WERI-Rb-1 (cell line): ENCODE measurements at regions not wholly inside any gene's neighbourhood (a gene's known extent, or its start where the extent isn't known, plus 50 kb on each side); places are given as distances from the start of the nearest gene placed in this dataset.
A peak's percentile ranks its signal among the peaks of the same experiment; 100 is the strongest.

ENCODE experiments used
- DNase-seq: peaks from one replicate; pipeline ENCODE4 v3.0.0-alpha.2; 2020
- H3K27ac ChIP-seq: fragments of 250-450 bp; sonication (Bioruptor Pico); 2 replicates; pipeline ENCODE4 v1.5.1; 2020; ENCODE audit warnings: mild to moderate bottlenecking, moderate library complexity
- H3K27me3 ChIP-seq: fragments of 250-450 bp; sonication (Bioruptor Pico); 2 replicates; pipeline ENCODE4 v1.5.1; 2021; ENCODE audit warnings: mild to moderate bottlenecking, low read depth, moderate library complexity; ENCODE audit not compliant: insufficient read depth, severe bottlenecking
- H3K36me3 ChIP-seq: fragments of 250-450 bp; sonication (Bioruptor Pico); 2 replicates; pipeline ENCODE4 v1.5.1; 2020; ENCODE audit warnings: mild to moderate bottlenecking, moderate library complexity
- H3K4me3 ChIP-seq: 2 replicates; pipeline ENCODE4 v1.5.1; 2011; ENCODE audit warnings: low read depth, mild to moderate bottlenecking, control low read depth, low read length
- H3K9me3 ChIP-seq: fragments of 250-450 bp; sonication (Bioruptor Pico); 2 replicates; pipeline ENCODE4 v1.5.1; 2021; ENCODE audit warnings: mild to moderate bottlenecking, moderate library complexity; ENCODE audit not compliant: severe bottlenecking
- TF ChIP-seq, protein P1 (sequence below): IDR thresholded peaks from 2 replicates; pipeline ENCODE4 v1.5.1; 2011; ENCODE audit warnings: low read depth, mild to moderate bottlenecking, control low read depth, inconsistent platforms, low read length

DNA sequence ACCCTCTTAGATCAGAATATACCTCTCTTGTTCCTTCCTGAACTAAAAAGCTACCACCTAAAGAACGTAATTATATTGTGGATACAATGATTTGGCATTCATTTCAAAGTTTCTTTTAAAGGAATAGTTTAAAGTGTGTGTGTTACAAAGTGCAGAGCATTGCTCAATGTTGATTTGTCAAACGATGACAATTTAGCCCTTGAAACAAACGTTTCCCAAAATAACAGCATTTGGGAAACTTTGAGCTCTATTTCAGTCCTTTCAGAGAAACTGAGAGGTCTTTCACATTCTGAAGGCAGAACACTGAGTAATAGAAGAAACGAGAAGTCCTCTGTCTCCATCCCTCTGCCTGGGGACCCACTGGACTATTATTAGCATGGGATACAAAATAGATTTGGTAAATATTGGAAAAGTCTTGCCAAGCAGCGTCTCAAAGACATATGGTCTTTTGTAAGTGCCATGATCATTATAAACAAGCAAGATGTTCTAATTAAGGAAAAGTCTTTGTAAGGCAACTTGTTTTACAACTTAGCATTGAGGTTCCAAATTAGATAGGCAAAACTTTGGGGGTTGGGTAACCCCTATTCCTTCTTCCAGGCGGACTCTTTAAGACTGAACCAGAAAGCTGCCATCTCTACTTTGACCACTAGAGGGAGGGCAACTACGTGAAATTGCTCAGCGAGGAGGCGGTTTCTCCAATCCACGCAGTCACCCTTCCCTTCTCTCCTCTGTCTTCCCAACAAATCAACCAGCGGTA is 208.8 kb downstream of the RNF144B start:
- Histone ChIP-seq H3K27me3 (no peaks in the 10 kb centered on the region), H3K9me3 (no peaks in the 10 kb centered on the region), H3K27ac (no peak overlapping the region), H3K4me3 (no peak overlapping the region), H3K36me3 (no peaks in the 10 kb centered on the region)
- TF ChIP-seq, protein P1, sequence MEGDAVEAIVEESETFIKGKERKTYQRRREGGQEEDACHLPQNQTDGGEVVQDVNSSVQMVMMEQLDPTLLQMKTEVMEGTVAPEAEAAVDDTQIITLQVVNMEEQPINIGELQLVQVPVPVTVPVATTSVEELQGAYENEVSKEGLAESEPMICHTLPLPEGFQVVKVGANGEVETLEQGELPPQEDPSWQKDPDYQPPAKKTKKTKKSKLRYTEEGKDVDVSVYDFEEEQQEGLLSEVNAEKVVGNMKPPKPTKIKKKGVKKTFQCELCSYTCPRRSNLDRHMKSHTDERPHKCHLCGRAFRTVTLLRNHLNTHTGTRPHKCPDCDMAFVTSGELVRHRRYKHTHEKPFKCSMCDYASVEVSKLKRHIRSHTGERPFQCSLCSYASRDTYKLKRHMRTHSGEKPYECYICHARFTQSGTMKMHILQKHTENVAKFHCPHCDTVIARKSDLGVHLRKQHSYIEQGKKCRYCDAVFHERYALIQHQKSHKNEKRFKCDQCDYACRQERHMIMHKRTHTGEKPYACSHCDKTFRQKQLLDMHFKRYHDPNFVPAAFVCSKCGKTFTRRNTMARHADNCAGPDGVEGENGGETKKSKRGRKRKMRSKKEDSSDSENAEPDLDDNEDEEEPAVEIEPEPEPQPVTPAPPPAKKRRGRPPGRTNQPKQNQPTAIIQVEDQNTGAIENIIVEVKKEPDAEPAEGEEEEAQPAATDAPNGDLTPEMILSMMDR = peak; percentile 98
- DNase-seq = peak; percentile 78

DNA sequence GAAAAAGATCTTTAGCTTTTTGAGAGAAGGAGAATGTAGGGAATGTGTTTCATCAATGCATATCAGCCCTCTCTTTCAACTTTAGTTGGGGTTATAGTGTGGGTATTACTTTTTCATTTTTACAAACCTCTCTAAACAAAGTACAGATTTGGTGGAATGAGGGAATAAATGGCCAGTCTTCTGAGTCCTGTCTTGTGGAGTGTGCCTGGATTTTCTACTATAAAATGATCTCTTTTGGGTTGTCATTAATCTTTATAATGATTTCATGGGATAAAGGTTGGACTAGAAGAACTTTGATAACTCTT is 209.3 kb downstream of the RNF144B start:
- TF ChIP-seq, protein P1 = no peak
- DNase-seq = no peak
- Histone ChIP-seq H3K9me3 (no peaks in the 10 kb centered on the region), H3K4me3 (no peak overlapping the region), H3K36me3 (no peaks in the 10 kb centered on the region), H3K27ac (no peak overlapping the region), H3K27me3 (no peaks in the 10 kb centered on the region)

DNA sequence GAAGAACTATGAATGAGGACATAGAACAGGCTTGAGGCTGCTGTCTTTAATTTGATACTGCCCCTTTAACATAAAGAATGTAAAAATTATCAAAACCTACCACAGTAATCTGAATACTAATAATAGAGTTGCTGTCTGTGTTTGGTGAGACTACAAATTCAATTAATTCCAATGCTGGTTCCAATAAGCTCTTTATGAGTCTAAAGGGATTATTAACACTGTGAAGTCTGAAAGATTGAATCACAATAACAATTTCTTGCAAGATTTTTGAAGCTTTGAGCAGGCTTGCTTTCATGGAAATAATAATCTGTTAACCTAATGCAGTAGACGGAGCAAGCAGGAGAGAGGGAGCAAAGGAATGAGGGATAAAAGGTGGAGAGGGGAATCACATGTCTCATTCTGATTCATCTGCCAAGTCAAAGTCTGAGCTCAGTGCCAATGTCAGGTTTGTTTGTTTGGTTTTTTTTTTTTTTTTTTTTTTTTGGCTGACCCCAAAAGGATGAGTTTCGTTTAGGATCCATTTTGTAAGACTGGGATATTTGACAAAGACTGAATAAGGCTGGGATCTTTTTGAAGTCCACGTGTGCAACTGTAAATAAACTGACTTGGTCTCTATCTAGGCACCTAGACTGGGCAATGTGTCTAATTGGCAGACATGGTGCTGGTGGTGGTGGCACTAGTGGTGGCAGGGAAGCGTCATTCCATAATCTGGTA is 211.6 kb downstream of the RNF144B start:
- Histone ChIP-seq H3K27ac (no peak overlapping the region), H3K9me3 (no peaks in the 10 kb centered on the region), H3K4me3 (no peak overlapping the region), H3K36me3 (no peaks in the 10 kb centered on the region), H3K27me3 (no peaks in the 10 kb centered on the region)
- TF ChIP-seq, protein P1 = no peak
- DNase-seq = no peak

DNA sequence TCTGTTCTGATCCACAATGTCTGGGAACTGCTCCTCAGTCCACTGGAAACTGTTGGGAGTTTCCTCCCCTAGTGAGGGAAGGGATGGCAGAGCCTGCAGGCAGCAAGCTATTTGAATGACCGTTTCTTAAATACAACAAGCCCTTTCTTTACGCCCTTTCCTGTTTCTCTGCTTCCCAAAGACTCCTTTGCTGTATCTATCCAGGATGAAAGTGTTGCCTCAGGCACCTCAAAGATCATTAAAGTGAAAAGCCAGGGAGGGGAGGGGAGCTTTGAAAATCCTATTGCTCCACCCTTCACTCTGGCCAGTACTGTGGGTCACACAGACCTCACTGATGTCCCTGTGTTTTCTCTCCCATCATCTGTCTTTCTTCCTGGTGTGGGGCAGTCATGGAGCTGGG is 213.1 kb downstream of the RNF144B start:
- H3K27ac ChIP-seq = no peak overlapping the region
- no peak for DNase-seq
- H3K36me3 ChIP-seq = no peaks in the 10 kb centered on the region
- TF ChIP-seq, protein P1 = no peak
- H3K9me3 ChIP-seq = no peaks in the 10 kb centered on the region
- no peaks in the 10 kb centered on the region for H3K27me3 ChIP-seq
- no peak overlapping the region for H3K4me3 ChIP-seq

DNA sequence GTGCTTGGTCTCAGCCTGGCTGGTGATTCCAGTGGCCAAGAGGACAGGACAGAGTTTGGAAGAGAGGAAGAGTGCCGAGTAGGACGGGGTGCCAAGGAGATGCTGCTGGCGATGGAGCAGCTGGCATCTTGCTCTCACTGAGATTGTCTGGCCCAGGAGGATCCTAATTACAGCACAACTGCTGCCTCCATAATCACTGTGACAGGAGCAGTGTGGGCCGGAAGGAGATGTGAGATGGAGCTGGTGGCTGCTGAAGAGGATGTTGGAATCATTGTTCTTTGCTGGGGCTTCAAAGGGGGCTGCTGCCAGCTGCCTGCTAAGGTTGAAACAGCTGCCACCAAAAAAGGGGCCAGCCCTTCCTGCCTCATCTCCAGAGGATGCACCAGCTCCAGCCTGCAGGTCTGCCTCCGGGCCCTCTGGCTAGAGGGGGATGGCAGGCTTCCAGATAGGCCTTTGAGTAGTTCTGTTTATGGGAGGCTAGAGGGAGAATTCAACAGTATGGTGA is 214.4 kb downstream of the RNF144B start:
- no peaks in the 10 kb centered on the region for H3K27me3 ChIP-seq
- TF ChIP-seq, protein P1 = no peak
- H3K9me3 ChIP-seq = no peaks in the 10 kb centered on the region
- no peak overlapping the region for H3K4me3 ChIP-seq
- no peaks in the 10 kb centered on the region for H3K36me3 ChIP-seq
- H3K27ac ChIP-seq = no peak overlapping the region
- no peak for DNase-seq
